C4-2B (cell line): ENCODE measurements at regions not wholly inside any gene's neighbourhood (a gene's known extent, or its start where the extent isn't known, plus 50 kb on each side); places are given as distances from the start of the nearest gene placed in this dataset.

ENCODE experiments used
- H3K27ac ChIP-seq: fragments of 450-650 bp; 2 replicates; pipeline ENCODE4 v1.5.1; 2017
- ZFX ChIP-seq: fragments of 450-650 bp; IDR thresholded peaks from 2 replicates; pipeline ENCODE4 v1.6.1; 2017
- TF ChIP-seq, protein P1 (sequence below): fragments of 450-650 bp; conservative IDR thresholded peaks from 2 replicates; pipeline ENCODE4 v1.5.1; 2017; ENCODE audit warnings: mild to moderate bottlenecking

GRCh38 chr6:53433951-53434285, 85.2 kb upstream of the ELOVL5 start:
- peak overlapping the region; percentile 85 for H3K27ac ChIP-seq
- TF ChIP-seq ZFX = no peak
- TF ChIP-seq, protein P1, sequence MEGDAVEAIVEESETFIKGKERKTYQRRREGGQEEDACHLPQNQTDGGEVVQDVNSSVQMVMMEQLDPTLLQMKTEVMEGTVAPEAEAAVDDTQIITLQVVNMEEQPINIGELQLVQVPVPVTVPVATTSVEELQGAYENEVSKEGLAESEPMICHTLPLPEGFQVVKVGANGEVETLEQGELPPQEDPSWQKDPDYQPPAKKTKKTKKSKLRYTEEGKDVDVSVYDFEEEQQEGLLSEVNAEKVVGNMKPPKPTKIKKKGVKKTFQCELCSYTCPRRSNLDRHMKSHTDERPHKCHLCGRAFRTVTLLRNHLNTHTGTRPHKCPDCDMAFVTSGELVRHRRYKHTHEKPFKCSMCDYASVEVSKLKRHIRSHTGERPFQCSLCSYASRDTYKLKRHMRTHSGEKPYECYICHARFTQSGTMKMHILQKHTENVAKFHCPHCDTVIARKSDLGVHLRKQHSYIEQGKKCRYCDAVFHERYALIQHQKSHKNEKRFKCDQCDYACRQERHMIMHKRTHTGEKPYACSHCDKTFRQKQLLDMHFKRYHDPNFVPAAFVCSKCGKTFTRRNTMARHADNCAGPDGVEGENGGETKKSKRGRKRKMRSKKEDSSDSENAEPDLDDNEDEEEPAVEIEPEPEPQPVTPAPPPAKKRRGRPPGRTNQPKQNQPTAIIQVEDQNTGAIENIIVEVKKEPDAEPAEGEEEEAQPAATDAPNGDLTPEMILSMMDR = no peak

- TF ChIP-seq, protein P1 = no peak
- no peak for TF ChIP-seq ZFX
- peak overlapping the region; percentile 75 for H3K27ac ChIP-seq
Measured at GRCh38 chr6:53433261-53433950, 84.7 kb upstream of the ELOVL5 start.

DNA sequence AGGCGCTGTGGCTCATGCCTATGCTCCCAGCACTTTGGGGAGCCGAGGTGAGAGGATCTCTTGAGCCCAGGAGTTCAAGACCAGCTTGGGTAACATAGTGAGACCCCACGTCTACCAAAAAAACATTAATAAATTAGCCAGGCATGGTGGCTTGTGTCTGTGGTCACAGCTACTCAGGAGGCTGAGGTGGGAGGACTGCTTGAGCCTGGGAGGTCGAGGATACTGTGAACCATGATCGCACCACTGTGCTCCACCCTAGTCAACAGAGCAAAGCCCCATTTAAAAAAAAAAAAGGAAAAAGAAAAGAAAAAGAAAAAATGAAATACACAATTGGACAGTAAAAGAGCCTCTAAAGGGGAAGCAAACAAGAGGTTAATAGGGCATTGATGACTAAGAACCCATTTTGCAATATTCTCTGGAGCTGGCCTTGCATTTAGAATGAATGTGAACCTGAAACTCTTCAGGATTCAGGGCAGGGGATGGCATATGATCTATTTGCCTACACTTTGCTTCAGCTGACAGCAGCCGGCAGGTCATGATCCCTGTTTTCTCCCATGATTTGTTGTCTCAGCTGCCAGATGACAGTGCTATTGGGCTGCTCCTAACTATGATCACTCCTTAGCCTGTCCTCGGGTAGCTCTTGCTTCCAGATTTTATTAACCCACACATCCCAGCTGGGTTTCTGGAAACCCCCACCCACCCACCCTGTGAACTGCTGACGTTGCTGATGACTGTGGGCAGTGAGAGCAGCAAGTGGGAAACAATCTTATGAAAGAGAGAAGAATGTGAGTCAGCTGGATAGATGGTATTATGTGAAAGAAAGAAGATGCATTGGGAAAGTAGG, 83.8 kb upstream of the ELOVL5 start:
- peak overlapping the region; percentile 75 for H3K27ac ChIP-seq
- no peak for TF ChIP-seq ZFX

DNA sequence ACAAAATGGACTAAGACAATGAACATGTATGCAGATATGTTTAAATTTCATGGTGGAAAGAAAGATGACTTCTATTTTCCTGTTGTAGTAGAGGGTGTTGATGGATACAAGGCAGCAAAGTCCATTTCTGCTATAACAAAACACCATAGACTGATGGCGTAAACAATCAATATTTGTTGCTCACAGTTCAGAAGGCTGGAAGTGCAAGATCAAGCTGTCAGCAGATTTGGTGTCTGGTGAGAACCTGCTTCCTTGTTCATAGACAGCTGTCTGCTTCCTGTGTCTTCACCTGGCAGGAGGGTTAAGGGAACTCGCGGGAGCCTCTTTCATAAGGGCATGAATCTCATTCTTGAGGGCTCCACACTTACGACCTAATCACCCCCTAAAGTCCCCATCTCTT, 83.0 kb upstream of the ELOVL5 start:
- H3K27ac ChIP-seq = peak overlapping the region; percentile 75
- no peak for TF ChIP-seq ZFX
- TF ChIP-seq, protein P1 = no peak

DNA sequence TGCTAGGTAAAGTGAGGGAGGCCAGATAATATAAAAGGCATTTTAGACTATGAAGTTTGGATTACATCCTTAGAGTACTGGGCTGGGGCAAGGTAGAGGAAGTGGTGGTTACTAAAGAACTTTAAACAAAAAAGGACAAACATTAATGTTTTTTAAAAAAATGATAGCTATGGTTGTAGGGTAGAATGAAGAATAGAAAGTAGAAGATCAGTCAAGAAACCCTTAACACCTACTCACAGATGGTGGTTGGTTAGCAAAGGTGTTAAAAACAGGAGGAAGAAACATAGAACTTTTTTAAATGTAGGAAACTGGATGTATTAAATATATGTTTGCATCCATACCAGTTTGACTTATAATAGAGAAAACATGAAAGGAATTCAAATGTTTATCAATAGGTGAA, 80.7 kb upstream of the ELOVL5 start:
- TF ChIP-seq, protein P1 = no peak
- no peak for TF ChIP-seq ZFX

DNA sequence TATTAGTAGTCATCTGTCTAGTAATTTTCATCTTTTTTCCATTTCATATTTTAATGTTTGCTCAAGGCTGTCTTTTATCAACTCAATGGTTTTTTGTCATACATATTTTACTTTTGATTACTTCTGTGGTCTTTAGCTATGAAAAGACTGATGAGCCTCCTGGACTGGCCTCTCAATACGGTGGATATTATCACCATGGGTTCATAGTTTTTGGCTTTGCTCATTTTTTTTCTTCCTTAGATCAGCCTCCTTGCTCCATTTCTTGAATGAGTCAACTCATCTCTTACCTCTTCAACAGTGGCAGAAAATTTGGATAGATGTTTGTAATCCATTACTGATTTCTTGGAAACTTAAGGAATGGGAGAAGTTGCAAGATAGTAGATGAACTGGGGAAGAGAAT, 80.1 kb upstream of the ELOVL5 start:
- no peak overlapping the region for H3K27ac ChIP-seq
- TF ChIP-seq, protein P1 = no peak
- no peak for TF ChIP-seq ZFX

More for the DNA sequence above, 80.7 kb upstream of the ELOVL5 start:
- H3K27ac ChIP-seq = no peak overlapping the region

- TF ChIP-seq, protein P1 = no peak
- no peak for TF ChIP-seq ZFX
- H3K27ac ChIP-seq = no peak overlapping the region
Measured at GRCh38 chr6:53426667-53427270, 78.0 kb upstream of the ELOVL5 start.
